ENCODE measurements at regions not wholly inside any gene's neighbourhood (a gene's known extent, or its start where the extent isn't known, plus 50 kb on each side); places are given as distances from the start of the nearest gene placed in this dataset.

GRCh38 chr3:75082845-75083244, 468.4 kb upstream of the CNTN3 start:
- TF ChIP-seq CTCF (IDR thresholded peaks at IDR 0.05 in 4 of 5, conservative IDR thresholded peaks at IDR 0.05 in 1 of 5) (no peak), POLR2A (IDR thresholded peaks at IDR 0.05) (no peak)
